GM12878 (cell line): ENCODE measurements at regions not wholly inside any gene's neighbourhood (a gene's known extent, or its start where the extent isn't known, plus 50 kb on each side); places are given as distances from the start of the nearest gene placed in this dataset.

Experiments
- ATAC-seq: fragments of 200-7000 bp; cut with Tn5 transposase; 3 replicates; pipeline ENCODE4 v1.9.1; 2020; ENCODE audit warnings: mild to moderate bottlenecking, moderate library complexity
- BruUV-seq: library from RNA; stranded (reverse); fragments of 400-500 nt; replicated peaks from 2 replicates; lab custom pipeline; 2021; lab: Mats Ljungman, UMichigan
- CTCF ChIA-PET: fragments of 300-600 bp; sonication (Branson Sonifier 250); formaldehyde crosslinking; extraction: SDS; loops from one replicate; lab custom pipeline; 2021; ENCODE audit warnings: inconsistent platforms; lab: Yijun Ruan, JAX
- POLR2A ChIA-PET: fragments of 350-600 bp; formaldehyde crosslinking; extraction: SDS; loops from one replicate; lab custom pipeline; 2021; ENCODE audit warnings: inconsistent platforms; lab: Charles Lee
- RAD21 ChIA-PET: fragments of 300-600 bp; sonication (Branson Sonifier 250); formaldehyde crosslinking; loops from one replicate; lab custom pipeline; 2023; ENCODE audit warnings: antibody characterized with exemption; ENCODE audit not compliant: unreplicated experiment; lab: Charles Lee
- SMC1A ChIA-PET: fragments of 300-600 bp; sonication (Branson Sonifier 250); formaldehyde crosslinking; loops from one replicate; lab custom pipeline; 2023; ENCODE audit not compliant: unreplicated experiment, uncharacterized antibody; lab: Charles Lee
- DNase-seq: peaks from one replicate; pipeline ENCODE4 v3.0.0-alpha.2; 2011; ENCODE audit warnings: low read depth, low spot score
- FAIRE-seq: peaks from 3 replicates; lab custom pipeline; 2011; peaks lifted over from hg19 to GRCh38; lab: Jason Lieb, UNC
- H2AFZ ChIP-seq: 2 replicates; pipeline ENCODE4 v1.6.0; 2011; ENCODE audit warnings: low read depth, low read length, control low read depth; ENCODE audit not compliant: control insufficient read depth
- H3K27ac ChIP-seq: 2 replicates; pipeline ENCODE4 v1.5.1; 2011; ENCODE audit warnings: control low read depth; ENCODE audit not compliant: control insufficient read depth, insufficient read depth
- H3K27me3 ChIP-seq, 2 experiments: replicated peaks in 1 of 2; 2 replicates each; pipeline versions ENCODE4 v1.6.0 to v1.6.1; 2011; ENCODE audit warnings: low read length in 1 of 2; ENCODE audit not compliant: control insufficient read depth in 2 of 2, insufficient read depth in 2 of 2
- H3K36me3 ChIP-seq, 2 experiments: 2 replicates each; pipeline ENCODE4 v1.5.1; 2011; ENCODE audit warnings: low read length in 1 of 2; ENCODE audit not compliant: control insufficient read depth in 2 of 2, insufficient read depth in 2 of 2
- H3K4me1 ChIP-seq: 2 replicates; pipeline ENCODE4 v1.6.1; 2011; ENCODE audit warnings: mild to moderate bottlenecking, low read length, moderate library complexity, mixed read lengths; ENCODE audit not compliant: control insufficient read depth, insufficient read depth
- H3K4me2 ChIP-seq: 2 replicates; pipeline ENCODE4 v1.6.0; 2011; ENCODE audit warnings: control low read depth; ENCODE audit not compliant: control insufficient read depth, insufficient read depth
- H3K4me3 ChIP-seq: fragments of 200-600 bp; sonication (generic); 2 replicates; pipeline ENCODE4 v1.5.1; 2016
- H3K79me2 ChIP-seq: 2 replicates; pipeline ENCODE4 v1.6.0; 2011; ENCODE audit warnings: low read length; ENCODE audit not compliant: control insufficient read depth, insufficient read depth
- H3K9ac ChIP-seq: 2 replicates; pipeline ENCODE4 v1.8.0; 2011; ENCODE audit warnings: low read length, control low read depth, mixed read lengths; ENCODE audit not compliant: control insufficient read depth, insufficient read depth
- H3K9me3 ChIP-seq: replicated peaks from 3 replicates; pipeline ENCODE4 v1.5.1; 2011; ENCODE audit warnings: mild to moderate bottlenecking, low read length; ENCODE audit not compliant: control insufficient read depth, insufficient read depth
- H4K20me1 ChIP-seq: 2 replicates; pipeline ENCODE4 v1.6.0; 2011; ENCODE audit not compliant: control insufficient read depth, insufficient read depth
- ASH2L ChIP-seq: fragments of 300-600, 200-600 bp; sonication (generic); IDR thresholded peaks from 2 replicates; pipeline ENCODE4 v1.6.1; 2017; ENCODE audit warnings: low read depth, mild to moderate bottlenecking, borderline replicate concordance
- BCL11A ChIP-seq: IDR thresholded peaks from 2 replicates; pipeline ENCODE4 v1.6.1; 2011; ENCODE audit warnings: low read depth, low read length
- BHLHE40 ChIP-seq, 2 experiments: fragments of 450-650 bp in 1 of 2; IDR thresholded peaks; 2 replicates each; pipeline ENCODE4 v1.6.1; 2011 to 2017; ENCODE audit warnings: low read depth in 2 of 2, borderline replicate concordance in 1 of 2, improper control_type of control experiment in 1 of 2, low read length in 1 of 2, mild to moderate bottlenecking in 1 of 2
- CBX5 ChIP-seq: sonication (generic); IDR thresholded peaks from 2 replicates; pipeline ENCODE4 v1.6.1; 2016; ENCODE audit warnings: low read depth, moderate library complexity, mild to moderate bottlenecking, inconsistent platforms
- GATAD2B ChIP-seq: fragments of 450-650 bp; conservative IDR thresholded peaks from 2 replicates; pipeline ENCODE4 v1.6.1; 2017; ENCODE audit warnings: low read depth, mild to moderate bottlenecking, moderate library complexity
- HDAC2 ChIP-seq: fragments of 200-600 bp; sonication (generic); IDR thresholded peaks from 2 replicates; pipeline ENCODE4 v1.6.1; 2017
- IKZF2 ChIP-seq, 2 experiments: fragments of 450-650 bp; IDR thresholded peaks; 2 replicates each; pipeline ENCODE4 v1.6.1; 2017; ENCODE audit warnings: mild to moderate bottlenecking in 2 of 2, moderate library complexity in 2 of 2
- RB1 ChIP-seq: fragments of 450-650 bp; formaldehyde crosslinking; IDR thresholded peaks from 2 replicates; pipeline ENCODE4 v1.6.1; 2017; ENCODE audit warnings: mild to moderate bottlenecking, borderline replicate concordance
- RCOR1 ChIP-seq: conservative IDR thresholded peaks from 2 replicates; pipeline ENCODE4 v1.6.1; 2012; ENCODE audit warnings: low read depth, low read length, improper control_type of control experiment
- YBX1 ChIP-seq: fragments of 450-650 bp; IDR thresholded peaks from 2 replicates; pipeline ENCODE4 v1.6.1; 2016; ENCODE audit warnings: antibody characterized with exemption
- YY1 ChIP-seq: IDR thresholded peaks from 2 replicates; pipeline ENCODE4 v1.6.1; 2011; ENCODE audit warnings: low read depth, mild to moderate bottlenecking, low read length
- WGBS: methylation state at CpG from one replicate; pipeline ENCODE4 v1.1.6; 2016; ENCODE audit warnings: low lambda C conversion rate; ENCODE audit not compliant: insufficient replicate concordance, insufficient coverage; ENCODE audit errors: missing lambda C conversion rate; 5-methylcytosine and 5-hydroxymethylcytosine counted together
- in situ Hi-C: fragments of 300-500 bp; cut with MboI; formaldehyde crosslinking; loops from 9 replicates; pipeline ENCODE4 v1.14.3; 2018; ENCODE audit warnings: mixed read lengths
- intact Hi-C: fragments of 100-400 bp; cut with micrococcal nuclease; formaldehyde crosslinking; loops from one replicate; pipeline ENCODE4 v1.14.2; 2022; ENCODE audit not compliant: unreplicated experiment
- TF ChIP-seq, protein P1 (sequence below): fragments of 450-650 bp; conservative IDR thresholded peaks from 2 replicates; pipeline ENCODE4 v1.6.1; 2017; ENCODE audit warnings: mild to moderate bottlenecking, moderate library complexity

DNA sequence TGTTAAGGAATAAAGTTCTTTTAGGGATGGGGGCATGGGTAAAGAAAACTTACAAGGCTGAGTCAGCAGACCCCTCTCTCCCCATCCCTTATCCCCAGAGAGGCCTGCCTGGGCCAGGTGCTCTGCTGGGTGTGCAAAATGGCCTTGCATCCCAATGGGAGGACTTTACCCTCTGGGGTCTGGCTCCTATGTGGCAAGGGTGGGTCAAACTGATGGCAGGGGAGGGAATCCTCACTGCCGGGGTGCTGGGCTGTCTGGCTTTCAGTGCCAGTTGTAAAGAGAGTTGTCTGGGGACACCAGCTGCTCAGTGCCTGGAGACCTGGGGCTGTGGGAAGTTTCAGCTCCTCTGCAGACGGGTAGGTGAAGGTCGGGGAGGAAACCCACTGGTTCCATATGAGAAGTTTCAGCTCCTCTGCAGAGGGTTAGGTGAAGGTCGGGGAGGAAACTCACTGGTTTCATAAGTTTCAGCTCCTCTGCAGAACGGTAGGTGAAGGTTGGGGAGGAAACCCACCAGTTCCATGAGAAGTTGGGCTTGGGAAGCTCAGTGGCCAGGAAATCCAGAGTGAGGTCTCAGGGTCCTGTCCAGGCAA, 127.2 kb upstream of the PODXL start:
- Histone ChIP-seq H3K9ac (no peak overlapping the region), H4K20me1 (no peaks in the 10 kb centered on the region), H3K9me3 (no peaks in the 10 kb centered on the region), H3K4me3 (no peak overlapping the region), H3K27ac (no peak overlapping the region), H3K36me3 (no peaks in the 10 kb centered on the region), H3K4me1 (no peaks in the 10 kb centered on the region), H2AFZ (no peak overlapping the region), H3K27me3 (no peaks in the 10 kb centered on the region; a peak in 1 of 4 replicates), H3K4me2 (no peak overlapping the region), H3K79me2 (no peaks in the 10 kb centered on the region)
- DNase-seq (no peak), ATAC-seq (no peak), FAIRE-seq (peak; percentile 75)
- TF ChIP-seq CBX5, result no peak
- no peak for TF ChIP-seq RB1
- TF ChIP-seq HDAC2, result no peak
- no peak for TF ChIP-seq BCL11A
- no peak for TF ChIP-seq BHLHE40 (IDR thresholded peaks at IDR 0.05; ENCODE audit: borderline replicate concordance in 1 of 2, low read depth in 2 of 2, low read length in 1 of 2)
- TF ChIP-seq RCOR1, result no peak
- TF ChIP-seq, protein P1, sequence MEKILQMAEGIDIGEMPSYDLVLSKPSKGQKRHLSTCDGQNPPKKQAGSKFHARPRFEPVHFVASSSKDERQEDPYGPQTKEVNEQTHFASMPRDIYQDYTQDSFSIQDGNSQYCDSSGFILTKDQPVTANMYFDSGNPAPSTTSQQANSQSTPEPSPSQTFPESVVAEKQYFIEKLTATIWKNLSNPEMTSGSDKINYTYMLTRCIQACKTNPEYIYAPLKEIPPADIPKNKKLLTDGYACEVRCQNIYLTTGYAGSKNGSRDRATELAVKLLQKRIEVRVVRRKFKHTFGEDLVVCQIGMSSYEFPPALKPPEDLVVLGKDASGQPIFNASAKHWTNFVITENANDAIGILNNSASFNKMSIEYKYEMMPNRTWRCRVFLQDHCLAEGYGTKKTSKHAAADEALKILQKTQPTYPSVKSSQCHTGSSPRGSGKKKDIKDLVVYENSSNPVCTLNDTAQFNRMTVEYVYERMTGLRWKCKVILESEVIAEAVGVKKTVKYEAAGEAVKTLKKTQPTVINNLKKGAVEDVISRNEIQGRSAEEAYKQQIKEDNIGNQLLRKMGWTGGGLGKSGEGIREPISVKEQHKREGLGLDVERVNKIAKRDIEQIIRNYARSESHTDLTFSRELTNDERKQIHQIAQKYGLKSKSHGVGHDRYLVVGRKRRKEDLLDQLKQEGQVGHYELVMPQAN, result no peak
- no peak for TF ChIP-seq YY1
- no peak for TF ChIP-seq IKZF2 (IDR thresholded peaks at IDR 0.05)
- no peak for TF ChIP-seq GATAD2B
- no peak for TF ChIP-seq ASH2L
- no peak for TF ChIP-seq YBX1
- RAD21 ChIA-PET, result no interaction called here
- WGBS, result 9% methylated on average over 5 of the region's 5 CpGs
- SMC1A ChIA-PET, result interaction anchor here (0.6 kb wide), 1 partner anchor 371 kb away, joined by 3 read pairs; no protein-coding TSS in a partner anchor
- POLR2A ChIA-PET, result no interaction called here
- CTCF ChIA-PET, result interaction anchor here (1.3 kb wide), 1 partner anchor 12 kb away, joined by 3 read pairs; no protein-coding TSS in a partner anchor
- intact Hi-C loops (no loop called here), in situ Hi-C loops (no loop called here)
- no TSS peak for BruUV-seq
